GM23248 (cell line): ENCODE measurements at regions not wholly inside any gene's neighbourhood (a gene's known extent, or its start where the extent isn't known, plus 50 kb on each side); places are given as distances from the start of the nearest gene placed in this dataset.

Source experiments
- EZH2 ChIP-seq: fragments of 200-600 bp; sonication (generic); IDR thresholded peaks from 2 replicates; pipeline ENCODE4 v1.6.1; 2018; ENCODE audit warnings: antibody characterized with exemption, mild to moderate bottlenecking; ENCODE audit not compliant: insufficient read depth, poor library complexity, severe bottlenecking
- EZH2phosphoT487 ChIP-seq: fragments of 200-600 bp; sonication (generic); IDR thresholded peaks from 2 replicates; pipeline ENCODE4 v1.6.1; 2018; ENCODE audit warnings: antibody characterized with exemption, moderate library complexity, mild to moderate bottlenecking, low read depth; ENCODE audit not compliant: insufficient read depth

GRCh38 chr9:119773823-119774222, 404.6 kb upstream of the BRINP1 start:
- TF ChIP-seq EZH2, result no peak
- no peak for TF ChIP-seq EZH2phosphoT487
